ENCODE measurements at regions not wholly inside any gene's neighbourhood (a gene's known extent, or its start where the extent isn't known, plus 50 kb on each side); places are given as distances from the start of the nearest gene placed in this dataset.

GRCh38 chr20:63101781-63102720, 95.3 kb upstream of the BHLHE23 start:
- peaks cover 2% of the 10 kb centered on the region; the same call in 1 of the 2 replicates for H3K9me3 ChIP-seq (ENCODE audit: insufficient read depth, low read depth, low read length)
- H3K27ac ChIP-seq (ENCODE audit: low read length) = no peak overlapping the region
- H3K27me3 ChIP-seq (ENCODE audit: insufficient read depth, low read length) = peaks cover 62% of the 10 kb centered on the region
- H3K36me3 ChIP-seq (ENCODE audit: insufficient read depth, low read depth, low read length) = no peaks in the 10 kb centered on the region
- no peaks in the 10 kb centered on the region; the same call in 1 of the 2 replicates for H3K4me1 ChIP-seq (ENCODE audit: insufficient read depth, low read length)
- no peak overlapping the region for H3K9ac ChIP-seq (ENCODE audit: low read depth, low read length)
- peak overlapping the region; percentile 57 for H3K4me3 ChIP-seq (ENCODE audit: low read length)

- Histone ChIP-seq H3K9me3 (ENCODE audit: insufficient read depth, low read depth, low read length) (no peaks in the 10 kb centered on the region), H3K4me1 (ENCODE audit: insufficient read depth, low read length) (no peaks in the 10 kb centered on the region; the same call in 1 of the 2 replicates), H3K27ac (ENCODE audit: low read length) (no peak overlapping the region), H3K27me3 (ENCODE audit: insufficient read depth, low read length) (peaks cover 65% of the 10 kb centered on the region), H3K9ac (ENCODE audit: low read depth, low read length) (no peak overlapping the region), H3K36me3 (ENCODE audit: insufficient read depth, low read depth, low read length) (no peaks in the 10 kb centered on the region), H3K4me3 (ENCODE audit: low read length) (no peak overlapping the region)
These were observed 94.3 kb upstream of the BHLHE23 start for GRCh38 chr20:63100926-63101699.

DNA sequence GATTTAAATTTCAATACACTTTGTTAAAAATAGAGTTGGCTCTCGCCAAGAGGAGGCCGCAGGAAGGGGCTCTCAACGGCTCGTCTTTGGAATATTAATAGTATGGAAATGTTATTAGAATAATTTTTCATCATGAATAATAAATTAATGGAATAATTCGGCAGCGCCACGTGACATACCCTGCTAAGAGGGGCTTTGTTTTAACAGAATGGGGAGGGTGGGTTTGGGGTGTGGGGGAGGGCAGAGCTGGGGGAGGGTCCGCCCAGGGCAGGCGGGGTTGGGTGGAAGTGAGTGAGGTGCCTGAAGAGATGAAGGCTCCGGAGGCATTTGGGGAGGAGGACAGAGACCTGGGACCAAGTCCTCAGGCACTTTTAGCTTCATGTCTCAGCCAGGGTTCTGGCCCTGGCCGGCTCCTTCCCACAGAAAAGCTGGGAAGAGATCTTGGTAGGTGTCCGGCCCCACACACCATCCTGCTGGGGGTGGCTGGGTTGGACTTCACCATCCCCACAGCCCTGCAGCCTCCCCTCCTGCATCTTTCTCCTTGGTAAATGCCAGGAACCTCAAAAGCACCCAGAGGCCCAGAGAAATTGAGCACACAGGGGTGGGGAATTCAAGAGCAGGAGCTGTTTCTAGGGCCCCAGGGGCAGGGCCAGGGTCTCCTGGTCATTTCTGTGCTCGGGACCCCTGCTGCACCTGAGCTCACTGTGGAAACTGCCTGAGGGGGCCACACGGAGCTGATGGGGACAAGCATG, 93.6 kb upstream of the BHLHE23 start:
- Histone ChIP-seq H3K4me1 (ENCODE audit: insufficient read depth, low read length) (no peaks in the 10 kb centered on the region; the same call in 1 of the 2 replicates), H3K27me3 (ENCODE audit: insufficient read depth, low read length) (peaks cover 66% of the 10 kb centered on the region), H3K9me3 (ENCODE audit: insufficient read depth, low read depth, low read length) (no peaks in the 10 kb centered on the region), H3K27ac (ENCODE audit: low read length) (no peak overlapping the region), H3K36me3 (ENCODE audit: insufficient read depth, low read depth, low read length) (no peaks in the 10 kb centered on the region), H3K9ac (ENCODE audit: low read depth, low read length) (no peak overlapping the region), H3K4me3 (ENCODE audit: low read length) (peak overlapping the region; percentile 42; the same call in 1 of the 2 replicates)

DNA sequence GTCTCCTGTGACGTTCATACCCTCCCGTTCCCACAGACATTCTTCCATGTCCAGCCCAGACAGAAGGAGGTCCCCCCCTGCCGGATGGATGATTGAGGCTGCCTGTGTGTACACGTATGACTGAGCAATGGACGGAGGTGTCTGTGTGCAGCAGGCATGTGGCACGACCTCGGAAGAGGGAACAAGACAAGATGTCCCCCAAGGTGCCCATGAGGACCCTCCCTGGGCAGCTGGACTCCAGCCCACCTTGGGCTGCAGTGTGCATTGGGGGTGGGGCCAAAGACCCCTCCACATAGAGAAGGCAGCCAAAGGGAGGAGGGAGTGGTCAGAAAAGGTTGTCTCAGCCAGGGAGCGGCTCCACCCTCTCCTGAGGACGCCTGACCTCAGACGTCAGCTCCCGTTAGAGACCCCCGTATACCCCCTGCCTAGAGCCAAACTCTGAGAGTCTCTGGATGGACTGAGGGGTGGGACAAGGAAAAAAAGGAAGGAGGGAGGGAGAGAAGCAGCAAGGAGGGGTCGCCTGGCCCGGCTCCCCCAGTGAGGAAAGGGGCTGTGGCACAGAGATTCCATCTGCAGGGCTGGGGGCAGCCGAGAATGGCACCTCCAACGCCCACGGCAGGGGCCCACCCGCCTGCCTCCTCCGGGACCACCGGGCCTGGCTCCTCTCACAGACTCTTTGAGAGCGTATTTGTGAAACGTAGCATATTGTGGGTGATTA, 92.9 kb upstream of the BHLHE23 start:
- Histone ChIP-seq H3K9me3 (ENCODE audit: insufficient read depth, low read depth, low read length) (no peaks in the 10 kb centered on the region), H3K9ac (ENCODE audit: low read depth, low read length) (no peak overlapping the region), H3K4me3 (ENCODE audit: low read length) (peak overlapping the region; percentile 42; the same call in 1 of the 2 replicates), H3K4me1 (ENCODE audit: insufficient read depth, low read length) (no peaks in the 10 kb centered on the region; the same call in 1 of the 2 replicates), H3K36me3 (ENCODE audit: insufficient read depth, low read depth, low read length) (no peaks in the 10 kb centered on the region), H3K27ac (ENCODE audit: low read length) (no peak overlapping the region), H3K27me3 (ENCODE audit: insufficient read depth, low read length) (peaks cover 73% of the 10 kb centered on the region)

DNA sequence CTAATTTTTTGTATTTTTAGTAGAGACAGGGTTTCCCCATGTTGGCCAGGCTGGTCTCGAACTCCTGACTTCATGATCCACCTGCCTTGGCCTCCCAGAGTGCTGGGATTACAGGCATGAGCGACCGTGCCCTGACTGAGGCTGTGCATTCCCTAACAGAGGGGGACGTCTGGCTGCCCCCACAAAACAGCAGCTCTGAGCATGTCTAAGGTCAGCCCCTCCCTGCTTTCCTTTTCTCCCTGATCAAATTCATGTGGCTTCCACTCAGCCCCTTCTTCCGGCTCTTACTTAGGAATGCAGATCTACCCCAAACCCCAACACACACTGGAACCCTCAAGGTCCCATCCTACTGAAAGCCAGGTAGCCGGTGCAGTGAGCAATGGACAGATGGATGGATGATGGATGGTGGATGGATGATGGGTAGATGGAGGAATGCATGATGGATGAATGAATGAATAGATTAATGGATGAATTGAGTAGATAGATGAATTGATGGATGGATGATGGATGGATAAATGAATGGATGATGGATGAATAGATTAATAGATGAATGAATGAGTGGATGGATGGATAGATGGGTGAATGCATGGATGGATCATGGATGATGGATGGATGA, 91.5 kb upstream of the BHLHE23 start:
- Histone ChIP-seq H3K27ac (ENCODE audit: low read length) (no peak overlapping the region), H3K36me3 (ENCODE audit: insufficient read depth, low read depth, low read length) (no peaks in the 10 kb centered on the region), H3K27me3 (ENCODE audit: insufficient read depth, low read length) (peaks cover 65% of the 10 kb centered on the region), H3K9me3 (ENCODE audit: insufficient read depth, low read depth, low read length) (no peaks in the 10 kb centered on the region), H3K4me3 (ENCODE audit: low read length) (no peak overlapping the region), H3K4me1 (ENCODE audit: insufficient read depth, low read length) (no peaks in the 10 kb centered on the region; the same call in 1 of the 2 replicates), H3K9ac (ENCODE audit: low read depth, low read length) (no peak overlapping the region)

- Histone ChIP-seq H3K4me3 (ENCODE audit: low read length) (no peak overlapping the region), H3K9ac (ENCODE audit: low read depth, low read length) (no peak overlapping the region), H3K36me3 (ENCODE audit: insufficient read depth, low read depth, low read length) (no peaks in the 10 kb centered on the region), H3K4me1 (ENCODE audit: insufficient read depth, low read length) (no peaks in the 10 kb centered on the region; the same call in 1 of the 2 replicates), H3K27ac (ENCODE audit: low read length) (no peak overlapping the region), H3K27me3 (ENCODE audit: insufficient read depth, low read length) (peaks cover 56% of the 10 kb centered on the region), H3K9me3 (ENCODE audit: insufficient read depth, low read depth, low read length) (no peaks in the 10 kb centered on the region)
These were observed 90.6 kb upstream of the BHLHE23 start for GRCh38 chr20:63097336-63097831.

GRCh38 chr20:63096681-63097335, 90.0 kb upstream of the BHLHE23 start:
- H3K27ac ChIP-seq (ENCODE audit: low read length) = no peak overlapping the region
- H3K4me1 ChIP-seq (ENCODE audit: insufficient read depth, low read length) = no peaks in the 10 kb centered on the region; the same call in 1 of the 2 replicates
- no peak overlapping the region for H3K4me3 ChIP-seq (ENCODE audit: low read length)
- H3K36me3 ChIP-seq (ENCODE audit: insufficient read depth, low read depth, low read length) = no peaks in the 10 kb centered on the region
- H3K9ac ChIP-seq (ENCODE audit: low read depth, low read length) = no peak overlapping the region
- H3K27me3 ChIP-seq (ENCODE audit: insufficient read depth, low read length) = peaks cover 50% of the 10 kb centered on the region
- no peaks in the 10 kb centered on the region for H3K9me3 ChIP-seq (ENCODE audit: insufficient read depth, low read depth, low read length)

GRCh38 chr20:63095718-63096654, 89.2 kb upstream of the BHLHE23 start:
- Histone ChIP-seq H3K27me3 (ENCODE audit: insufficient read depth, low read length) (peaks cover 42% of the 10 kb centered on the region), H3K27ac (ENCODE audit: low read length) (no peak overlapping the region), H3K36me3 (ENCODE audit: insufficient read depth, low read depth, low read length) (no peaks in the 10 kb centered on the region), H3K9ac (ENCODE audit: low read depth, low read length) (no peak overlapping the region), H3K4me1 (ENCODE audit: insufficient read depth, low read length) (no peaks in the 10 kb centered on the region; the same call in 1 of the 2 replicates), H3K4me3 (ENCODE audit: low read length) (no peak overlapping the region), H3K9me3 (ENCODE audit: insufficient read depth, low read depth, low read length) (no peaks in the 10 kb centered on the region)

DNA sequence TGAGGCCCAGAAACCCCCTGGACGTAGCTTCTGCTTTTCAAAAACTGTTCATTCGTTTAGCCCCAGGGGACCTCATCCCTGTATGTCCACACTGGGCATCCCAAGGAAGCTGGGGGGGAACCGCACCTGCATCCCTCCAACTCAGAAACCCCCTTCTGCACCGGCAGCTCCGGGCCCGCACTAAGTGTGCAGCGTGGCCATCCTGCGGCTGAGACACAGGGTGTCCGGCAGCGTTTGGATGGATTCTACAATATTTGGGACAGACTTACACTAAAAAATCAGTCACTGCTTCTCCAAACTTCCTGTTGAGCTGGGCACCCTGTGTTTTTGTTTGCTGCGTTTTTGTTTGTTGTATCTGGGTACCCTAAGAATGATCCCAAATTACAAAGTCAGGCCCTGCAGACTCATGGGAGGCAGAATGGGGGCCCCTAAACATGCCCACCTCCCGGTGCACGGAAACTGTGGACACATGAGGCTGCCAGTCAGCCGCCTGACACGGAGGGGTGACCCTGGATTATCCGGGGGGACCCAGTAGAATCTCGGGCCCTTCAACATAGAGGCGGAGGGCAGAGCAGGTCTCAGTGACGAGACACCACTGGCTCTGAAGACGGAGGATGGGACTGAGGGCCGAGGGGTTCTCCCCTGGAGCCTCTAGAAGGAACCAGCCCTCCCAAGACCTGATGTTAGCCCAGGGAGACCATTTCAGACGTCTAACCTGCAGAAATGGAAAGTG, 88.2 kb upstream of the BHLHE23 start:
- no peak overlapping the region for H3K27ac ChIP-seq (ENCODE audit: low read length)
- H3K4me3 ChIP-seq (ENCODE audit: low read length) = no peak overlapping the region
- peaks cover 31% of the 10 kb centered on the region for H3K27me3 ChIP-seq (ENCODE audit: insufficient read depth, low read length)
- H3K4me1 ChIP-seq (ENCODE audit: insufficient read depth, low read length) = no peaks in the 10 kb centered on the region
- no peak overlapping the region for H3K9ac ChIP-seq (ENCODE audit: low read depth, low read length)
- H3K9me3 ChIP-seq (ENCODE audit: insufficient read depth, low read depth, low read length) = no peaks in the 10 kb centered on the region
- no peaks in the 10 kb centered on the region for H3K36me3 ChIP-seq (ENCODE audit: insufficient read depth, low read depth, low read length)
